WTC11 (cell line): ENCODE measurements at regions not wholly inside any gene's neighbourhood (a gene's known extent, or its start where the extent isn't known, plus 50 kb on each side); places are given as distances from the start of the nearest gene placed in this dataset.

ENCODE experiments used
- ATF1 ChIP-seq: sonication (generic); formaldehyde crosslinking; IDR thresholded peaks from 2 replicates; pipeline ENCODE4 v1.8.1; 2023; ENCODE audit warnings: mild to moderate bottlenecking, moderate library complexity, missing genetic modification reagents
- CREM ChIP-seq: sonication (generic); formaldehyde crosslinking; IDR thresholded peaks from 2 replicates; pipeline ENCODE4 v1.8.1; 2022; ENCODE audit warnings: mild to moderate bottlenecking, missing genetic modification reagents, moderate library complexity
- ESRRA ChIP-seq: sonication (generic); formaldehyde crosslinking; IDR thresholded peaks from 2 replicates; pipeline ENCODE4 v1.8.1; 2022; ENCODE audit warnings: mild to moderate bottlenecking, missing genetic modification reagents, borderline replicate concordance
- NR2C2 ChIP-seq: sonication (generic); formaldehyde crosslinking; IDR thresholded peaks from 2 replicates; pipeline ENCODE4 v1.8.0; 2022; ENCODE audit warnings: mild to moderate bottlenecking, missing genetic modification reagents
- NR3C1 ChIP-seq: sonication (generic); formaldehyde crosslinking; conservative IDR thresholded peaks from 2 replicates; pipeline ENCODE4 v1.8.1; 2023; ENCODE audit warnings: low read depth, mild to moderate bottlenecking, missing genetic modification reagents
- RELA ChIP-seq: sonication (generic); formaldehyde crosslinking; IDR thresholded peaks from 2 replicates; pipeline ENCODE4 v1.8.1; 2022; ENCODE audit warnings: missing genetic modification reagents, mild to moderate bottlenecking, borderline replicate concordance
- TEAD4 ChIP-seq: sonication (generic); formaldehyde crosslinking; IDR thresholded peaks from 2 replicates; pipeline ENCODE4 v1.8.0; 2022; ENCODE audit warnings: mild to moderate bottlenecking, missing genetic modification reagents
- ZNF232 ChIP-seq: sonication (generic); formaldehyde crosslinking; IDR thresholded peaks from 2 replicates; pipeline ENCODE4 v1.8.0; 2022; ENCODE audit warnings: mild to moderate bottlenecking, missing genetic modification reagents
- TF ChIP-seq, protein P1 (sequence below): sonication (generic); formaldehyde crosslinking; IDR thresholded peaks from 2 replicates; pipeline ENCODE4 v1.8.0; 2022; ENCODE audit warnings: mild to moderate bottlenecking, missing genetic modification reagents
- TF ChIP-seq, protein P2 (sequence below): fragments of 200-600 bp; IDR thresholded peaks from 2 replicates; pipeline ENCODE4 v1.8.0; 2022; ENCODE audit warnings: antibody characterized with exemption
- TF ChIP-seq, protein P3 (sequence below): sonication (generic); formaldehyde crosslinking; IDR thresholded peaks from 2 replicates; pipeline ENCODE4 v1.8.0; 2023; ENCODE audit warnings: missing genetic modification reagents
- TF ChIP-seq, protein P4 (sequence below): sonication (generic); formaldehyde crosslinking; IDR thresholded peaks from 2 replicates; pipeline ENCODE4 v1.8.1; 2023; ENCODE audit warnings: mild to moderate bottlenecking, missing genetic modification reagents

DNA sequence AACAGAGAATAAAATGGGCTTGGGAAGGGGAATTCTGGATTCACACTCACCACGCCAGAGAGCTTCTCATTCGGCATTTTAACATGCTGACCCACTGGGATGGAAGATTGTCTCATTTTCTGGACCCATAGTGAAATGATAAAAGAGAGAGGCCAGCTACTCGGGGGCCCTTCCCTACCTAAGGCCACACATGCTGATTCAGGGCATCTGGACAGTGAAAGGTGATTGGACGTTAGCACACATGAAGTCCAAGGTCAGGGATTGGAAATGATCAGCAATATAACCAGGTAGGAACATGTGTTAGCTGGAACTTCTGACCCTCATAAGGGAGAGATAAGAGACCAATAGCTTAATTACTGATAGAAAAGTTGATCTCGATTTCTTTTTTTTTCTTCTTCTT, 183.7 kb downstream of the NUFIP1 start:
- TF ChIP-seq CREM (CRISPR knock-in tag) = no peak
- no peak for TF ChIP-seq NR3C1 (CRISPR knock-in tag)
- TF ChIP-seq, protein P1, sequence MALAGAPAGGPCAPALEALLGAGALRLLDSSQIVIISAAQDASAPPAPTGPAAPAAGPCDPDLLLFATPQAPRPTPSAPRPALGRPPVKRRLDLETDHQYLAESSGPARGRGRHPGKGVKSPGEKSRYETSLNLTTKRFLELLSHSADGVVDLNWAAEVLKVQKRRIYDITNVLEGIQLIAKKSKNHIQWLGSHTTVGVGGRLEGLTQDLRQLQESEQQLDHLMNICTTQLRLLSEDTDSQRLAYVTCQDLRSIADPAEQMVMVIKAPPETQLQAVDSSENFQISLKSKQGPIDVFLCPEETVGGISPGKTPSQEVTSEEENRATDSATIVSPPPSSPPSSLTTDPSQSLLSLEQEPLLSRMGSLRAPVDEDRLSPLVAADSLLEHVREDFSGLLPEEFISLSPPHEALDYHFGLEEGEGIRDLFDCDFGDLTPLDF (CRISPR knock-in tag) = no peak
- TF ChIP-seq, protein P2, sequence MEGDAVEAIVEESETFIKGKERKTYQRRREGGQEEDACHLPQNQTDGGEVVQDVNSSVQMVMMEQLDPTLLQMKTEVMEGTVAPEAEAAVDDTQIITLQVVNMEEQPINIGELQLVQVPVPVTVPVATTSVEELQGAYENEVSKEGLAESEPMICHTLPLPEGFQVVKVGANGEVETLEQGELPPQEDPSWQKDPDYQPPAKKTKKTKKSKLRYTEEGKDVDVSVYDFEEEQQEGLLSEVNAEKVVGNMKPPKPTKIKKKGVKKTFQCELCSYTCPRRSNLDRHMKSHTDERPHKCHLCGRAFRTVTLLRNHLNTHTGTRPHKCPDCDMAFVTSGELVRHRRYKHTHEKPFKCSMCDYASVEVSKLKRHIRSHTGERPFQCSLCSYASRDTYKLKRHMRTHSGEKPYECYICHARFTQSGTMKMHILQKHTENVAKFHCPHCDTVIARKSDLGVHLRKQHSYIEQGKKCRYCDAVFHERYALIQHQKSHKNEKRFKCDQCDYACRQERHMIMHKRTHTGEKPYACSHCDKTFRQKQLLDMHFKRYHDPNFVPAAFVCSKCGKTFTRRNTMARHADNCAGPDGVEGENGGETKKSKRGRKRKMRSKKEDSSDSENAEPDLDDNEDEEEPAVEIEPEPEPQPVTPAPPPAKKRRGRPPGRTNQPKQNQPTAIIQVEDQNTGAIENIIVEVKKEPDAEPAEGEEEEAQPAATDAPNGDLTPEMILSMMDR = no peak
- TF ChIP-seq, protein P3, sequence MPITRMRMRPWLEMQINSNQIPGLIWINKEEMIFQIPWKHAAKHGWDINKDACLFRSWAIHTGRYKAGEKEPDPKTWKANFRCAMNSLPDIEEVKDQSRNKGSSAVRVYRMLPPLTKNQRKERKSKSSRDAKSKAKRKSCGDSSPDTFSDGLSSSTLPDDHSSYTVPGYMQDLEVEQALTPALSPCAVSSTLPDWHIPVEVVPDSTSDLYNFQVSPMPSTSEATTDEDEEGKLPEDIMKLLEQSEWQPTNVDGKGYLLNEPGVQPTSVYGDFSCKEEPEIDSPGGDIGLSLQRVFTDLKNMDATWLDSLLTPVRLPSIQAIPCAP (CRISPR knock-in tag) = no peak
- TF ChIP-seq RELA (CRISPR knock-in tag) = no peak
- TF ChIP-seq NR2C2 (CRISPR knock-in tag) = no peak
- TF ChIP-seq ESRRA = no peak
- TF ChIP-seq TEAD4 = no peak
- TF ChIP-seq, protein P4, sequence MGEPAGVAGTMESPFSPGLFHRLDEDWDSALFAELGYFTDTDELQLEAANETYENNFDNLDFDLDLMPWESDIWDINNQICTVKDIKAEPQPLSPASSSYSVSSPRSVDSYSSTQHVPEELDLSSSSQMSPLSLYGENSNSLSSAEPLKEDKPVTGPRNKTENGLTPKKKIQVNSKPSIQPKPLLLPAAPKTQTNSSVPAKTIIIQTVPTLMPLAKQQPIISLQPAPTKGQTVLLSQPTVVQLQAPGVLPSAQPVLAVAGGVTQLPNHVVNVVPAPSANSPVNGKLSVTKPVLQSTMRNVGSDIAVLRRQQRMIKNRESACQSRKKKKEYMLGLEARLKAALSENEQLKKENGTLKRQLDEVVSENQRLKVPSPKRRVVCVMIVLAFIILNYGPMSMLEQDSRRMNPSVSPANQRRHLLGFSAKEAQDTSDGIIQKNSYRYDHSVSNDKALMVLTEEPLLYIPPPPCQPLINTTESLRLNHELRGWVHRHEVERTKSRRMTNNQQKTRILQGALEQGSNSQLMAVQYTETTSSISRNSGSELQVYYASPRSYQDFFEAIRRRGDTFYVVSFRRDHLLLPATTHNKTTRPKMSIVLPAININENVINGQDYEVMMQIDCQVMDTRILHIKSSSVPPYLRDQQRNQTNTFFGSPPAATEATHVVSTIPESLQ (CRISPR knock-in tag) = no peak
- TF ChIP-seq ZNF232 (CRISPR knock-in tag) = no peak
- TF ChIP-seq ATF1 (CRISPR knock-in tag) = no peak
